ENCODE measurements at regions not wholly inside any gene's neighbourhood (a gene's known extent, or its start where the extent isn't known, plus 50 kb on each side); places are given as distances from the start of the nearest gene placed in this dataset.
"Not testable (repeated sequence)": the region's sequence is repeated elsewhere in the genome, so short reads cannot be mapped to it uniquely, and the experiment has no call there.

DNA sequence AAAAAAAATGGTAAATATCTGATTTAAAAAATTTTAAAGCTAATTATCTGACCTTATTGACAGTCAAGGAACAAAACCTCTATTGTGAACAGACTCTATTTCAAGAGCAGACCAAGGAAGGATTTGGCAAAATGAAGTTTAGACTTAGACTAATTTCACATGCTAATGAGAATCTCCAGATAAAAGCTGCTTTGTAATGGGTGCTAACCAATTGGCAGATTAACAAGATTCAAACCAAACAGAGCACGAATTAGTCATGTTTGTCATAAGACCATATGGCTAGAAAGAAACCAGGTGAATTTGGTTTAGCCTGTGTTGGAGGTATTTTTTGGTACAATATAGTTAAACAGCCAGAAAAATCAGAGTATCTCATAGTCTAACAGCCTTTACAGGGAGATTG, 429.1 kb upstream of the NFE2L3 start:
- DNase-seq = no peak

DNA sequence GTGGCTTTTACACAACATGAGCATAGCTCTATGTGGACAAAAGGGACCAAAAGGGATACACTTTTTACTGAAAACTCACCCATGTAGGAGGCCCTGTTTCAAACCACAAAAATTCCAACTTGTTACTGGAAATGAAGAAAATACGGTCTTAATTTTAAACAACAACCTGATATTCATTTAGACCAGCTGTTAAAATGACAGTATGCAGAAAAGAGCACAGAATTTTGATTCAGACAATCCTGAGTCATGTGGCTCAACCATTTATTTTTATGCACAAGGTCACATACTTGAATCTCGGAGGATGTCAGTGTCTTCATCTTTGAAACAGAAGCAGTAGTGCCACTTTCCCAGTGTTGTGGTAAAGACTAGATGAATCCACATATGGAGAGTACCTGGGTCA, 426.5 kb upstream of the NFE2L3 start:
- no peak for DNase-seq

DNA sequence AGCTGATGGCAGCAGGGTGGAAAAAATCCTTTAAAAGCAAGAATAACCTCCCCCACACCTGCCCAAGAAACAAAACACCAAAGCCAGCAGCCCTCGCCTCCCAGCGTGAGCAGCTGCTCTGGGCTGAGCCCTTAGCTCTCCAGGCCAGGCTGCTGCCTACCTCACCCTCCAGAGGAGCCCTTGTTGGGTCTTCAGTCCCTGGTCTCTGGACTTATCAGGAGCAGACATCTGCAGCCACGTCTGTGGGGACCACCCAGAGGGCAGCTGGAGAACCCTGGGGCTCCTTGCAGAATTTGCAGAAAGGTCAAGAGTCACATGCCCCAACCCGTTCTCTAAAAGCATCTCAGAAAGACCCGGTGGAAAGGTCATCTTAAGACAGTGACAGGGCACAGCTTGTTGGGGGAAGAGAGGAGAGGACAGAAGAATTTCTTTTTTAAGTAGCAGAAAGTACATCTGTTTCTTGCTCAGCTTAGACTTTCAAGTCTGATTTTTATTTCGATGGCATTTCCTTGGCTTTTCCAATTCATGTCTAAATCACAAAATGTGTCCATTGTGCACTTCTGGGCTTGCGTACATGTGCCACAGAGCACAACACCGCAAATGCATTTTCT, 425.7 kb upstream of the NFE2L3 start:
- no peak for DNase-seq

DNA sequence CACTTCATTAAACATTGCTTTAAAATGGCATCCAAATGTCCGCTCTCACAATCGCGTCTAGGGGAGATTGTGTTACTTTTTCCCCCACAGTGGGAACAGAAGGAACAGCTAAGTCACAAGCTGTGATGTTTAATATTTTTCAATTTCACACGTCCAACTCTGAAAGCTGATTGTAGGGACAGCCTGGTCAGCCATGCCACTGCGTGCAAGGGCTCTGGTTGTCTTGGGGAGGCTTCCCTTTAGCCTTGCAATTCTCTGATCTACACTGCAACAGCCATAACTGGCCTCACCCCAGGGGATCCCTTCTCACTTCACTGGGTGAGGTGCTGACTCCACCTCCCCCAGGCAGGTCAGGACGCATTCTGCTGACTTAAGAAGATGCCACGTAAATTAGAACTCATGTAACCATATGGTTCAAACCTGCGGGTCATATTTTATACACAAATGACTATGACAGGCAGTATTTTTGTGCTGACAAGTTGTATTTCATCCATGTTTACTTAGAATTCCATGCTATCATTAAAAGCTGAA, 425.2 kb upstream of the NFE2L3 start:
- DNase-seq = no peak

DNA sequence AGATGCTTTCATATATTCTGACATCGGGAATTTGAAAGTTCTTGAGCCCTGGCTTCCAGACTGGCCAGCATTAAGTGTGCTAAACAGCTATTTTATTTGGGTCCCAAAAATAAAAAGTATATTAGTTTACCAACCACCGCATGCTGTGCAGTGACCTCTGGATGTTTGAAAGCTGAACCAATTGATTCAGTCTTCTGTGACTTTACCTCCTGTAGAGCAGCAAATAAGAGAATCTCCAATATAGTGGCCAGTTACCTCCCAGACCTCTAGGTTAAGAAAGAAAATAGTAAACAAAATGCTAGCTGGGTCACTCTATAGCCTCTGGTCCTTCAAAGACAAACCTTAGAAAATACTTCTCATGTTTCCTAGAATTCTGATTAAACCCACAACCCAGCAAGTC, 424.6 kb upstream of the NFE2L3 start:
- DNase-seq = no peak

DNA sequence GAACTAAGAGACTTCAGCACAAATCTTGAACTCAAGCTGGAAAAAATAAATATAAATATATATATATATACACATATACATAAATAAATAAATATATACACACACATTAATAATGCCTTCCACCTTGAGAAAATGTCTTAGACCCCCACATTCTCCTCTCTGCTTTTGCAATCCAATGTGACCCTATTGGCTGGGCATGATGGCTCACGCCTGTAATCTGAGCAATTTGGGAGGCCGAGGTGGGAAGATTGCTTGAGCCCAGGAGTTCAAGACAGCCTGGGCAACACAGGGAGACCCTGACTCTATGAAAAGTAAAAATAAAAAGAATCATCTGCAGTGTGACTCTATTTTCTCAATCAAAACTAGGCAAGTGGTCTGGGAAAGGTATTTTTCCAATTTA, 424.1 kb upstream of the NFE2L3 start:
- DNase-seq = no peak

DNA sequence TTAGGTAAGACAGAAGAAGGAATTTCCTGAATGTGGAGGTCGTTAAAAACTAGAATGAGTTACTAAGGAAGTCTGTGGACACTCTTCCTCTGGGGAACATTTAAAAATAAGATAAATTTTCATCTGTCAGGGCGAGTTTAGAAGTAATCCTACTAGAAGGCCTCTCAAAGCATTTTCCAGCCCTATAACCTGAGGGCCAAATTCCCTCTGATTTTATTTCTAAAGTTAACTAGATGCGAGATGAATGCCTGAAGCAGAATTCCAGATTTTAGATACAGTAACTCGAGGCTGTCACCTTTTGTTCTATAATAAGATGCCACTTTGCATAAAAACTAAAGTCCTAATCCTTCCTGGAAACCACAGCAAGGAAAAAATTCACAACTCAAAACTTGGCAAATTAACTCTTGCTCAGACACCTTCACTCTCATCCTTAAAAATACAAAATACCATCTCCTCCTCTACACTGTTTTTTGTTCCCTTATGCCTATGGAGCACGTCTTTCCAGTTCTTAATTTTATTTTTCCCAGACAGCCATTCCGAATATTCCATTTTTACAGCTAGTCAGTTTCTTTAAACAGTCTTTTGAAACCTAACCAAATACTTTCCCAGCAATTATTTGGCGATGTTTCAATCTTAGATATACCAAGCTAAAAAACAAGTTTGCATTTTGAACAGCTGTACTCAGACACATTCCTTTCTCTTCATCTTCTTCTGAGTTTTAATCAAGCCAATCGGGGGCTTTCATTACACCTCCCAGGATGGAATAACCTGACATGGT, 420.7 kb upstream of the NFE2L3 start:
- DNase-seq = no peak

DNA sequence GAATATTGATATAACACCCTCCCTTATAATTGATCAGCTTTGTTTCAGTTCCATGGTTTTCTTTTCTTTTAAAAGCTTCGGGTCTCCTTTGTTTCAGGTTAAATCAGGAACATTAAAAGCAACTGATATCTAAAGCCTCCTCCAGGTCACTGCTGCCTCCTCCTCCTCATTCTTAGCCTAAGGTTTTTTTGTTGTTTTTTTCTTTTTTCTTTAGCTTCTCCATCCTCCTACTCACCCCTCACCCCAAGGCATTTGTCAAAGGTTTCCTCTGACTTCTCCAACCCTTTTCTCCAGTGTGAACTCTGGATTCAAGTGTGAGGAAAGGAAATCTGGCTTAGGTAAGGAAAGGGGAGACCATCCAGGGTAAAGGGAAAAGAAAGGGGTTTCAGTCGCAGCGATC, 420.2 kb upstream of the NFE2L3 start:
- DNase-seq = no peak

DNA sequence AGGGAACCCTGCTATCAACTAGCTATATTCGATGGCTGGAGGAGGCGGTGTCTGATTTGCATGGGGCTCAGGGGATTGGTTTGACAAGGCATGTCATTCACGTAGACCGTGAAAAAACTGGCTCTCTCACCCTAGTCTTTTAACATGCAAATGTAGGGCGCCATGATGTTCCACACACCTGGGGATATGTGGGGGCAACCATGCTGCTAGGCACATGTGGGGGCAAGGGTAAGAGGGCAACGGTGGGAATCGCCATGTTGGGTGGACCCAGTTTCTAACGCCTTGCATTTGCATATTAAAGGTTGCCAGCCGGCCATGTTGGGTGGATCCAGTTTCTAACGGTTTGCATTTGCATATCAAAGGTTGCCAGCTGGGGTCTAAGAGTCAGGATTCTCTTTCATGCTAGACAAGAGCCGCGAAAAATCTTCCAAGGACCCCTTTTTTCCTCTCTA, 419.2 kb upstream of the NFE2L3 start:
- DNase-seq = no peak

DNA sequence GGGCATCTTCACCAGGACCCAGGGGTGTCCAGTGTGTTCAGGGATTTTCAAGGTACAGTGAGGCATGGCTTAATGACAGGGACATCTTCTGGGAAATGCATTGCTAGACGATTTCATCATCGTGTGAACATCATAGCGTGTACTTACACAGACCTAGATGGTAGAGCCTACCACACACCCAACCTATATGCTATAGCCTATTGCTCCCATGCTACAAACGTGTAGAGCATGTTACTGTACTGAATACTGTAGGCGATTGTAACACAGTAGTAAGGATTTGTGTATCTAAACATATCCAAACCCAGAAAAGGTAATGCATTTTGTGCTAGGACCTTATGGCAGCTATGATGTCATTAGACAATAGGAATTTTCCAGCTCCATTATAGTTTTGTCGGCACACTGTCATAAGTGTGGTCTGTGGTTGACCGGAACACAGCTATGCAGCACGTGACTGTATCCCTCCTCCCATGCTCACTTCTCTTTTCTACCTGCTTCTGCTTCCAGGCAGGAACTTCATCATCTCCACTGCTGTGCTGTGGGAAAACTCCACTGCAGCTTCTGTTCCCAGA, 416.2 kb upstream of the NFE2L3 start:
- no peak for DNase-seq

DNA sequence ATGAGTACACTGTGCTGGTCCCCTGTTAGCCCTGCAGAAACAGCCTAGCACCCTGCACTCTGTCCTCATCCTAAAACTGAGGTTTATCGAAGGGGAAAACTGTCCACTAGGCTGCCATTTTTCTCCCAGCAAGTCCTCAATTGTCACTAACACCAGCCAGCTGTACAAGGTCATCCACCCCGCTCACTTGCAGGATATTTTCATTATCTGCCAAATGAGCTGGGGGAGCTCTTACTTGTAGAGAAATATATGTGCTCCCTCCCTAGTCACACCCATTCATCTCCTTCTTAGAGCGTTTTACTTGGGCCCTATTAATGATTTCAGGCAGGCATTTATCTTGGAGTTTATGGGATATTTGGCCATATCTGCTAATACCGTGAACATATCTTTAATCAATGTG, 413.5 kb upstream of the NFE2L3 start:
- DNase-seq = no peak

DNA sequence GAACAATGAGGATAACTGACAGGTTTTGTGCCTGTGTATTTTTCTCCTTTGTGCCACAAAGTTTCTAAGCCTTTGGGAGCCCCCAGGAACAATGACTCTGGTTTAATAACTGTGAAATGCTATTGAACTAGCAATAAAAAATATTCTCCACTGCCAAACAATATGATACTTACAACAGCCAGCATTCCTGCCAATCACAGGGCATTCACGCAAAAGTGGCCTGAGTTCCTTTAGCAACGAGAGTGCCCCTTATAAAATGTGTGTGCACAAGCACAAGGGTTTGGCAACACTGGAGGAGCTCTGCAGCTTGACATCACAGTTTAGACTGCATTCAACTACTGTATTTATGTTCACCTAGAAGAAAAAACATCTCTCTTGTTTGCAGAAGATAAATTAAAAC, 412.9 kb upstream of the NFE2L3 start:
- no peak for DNase-seq

DNA sequence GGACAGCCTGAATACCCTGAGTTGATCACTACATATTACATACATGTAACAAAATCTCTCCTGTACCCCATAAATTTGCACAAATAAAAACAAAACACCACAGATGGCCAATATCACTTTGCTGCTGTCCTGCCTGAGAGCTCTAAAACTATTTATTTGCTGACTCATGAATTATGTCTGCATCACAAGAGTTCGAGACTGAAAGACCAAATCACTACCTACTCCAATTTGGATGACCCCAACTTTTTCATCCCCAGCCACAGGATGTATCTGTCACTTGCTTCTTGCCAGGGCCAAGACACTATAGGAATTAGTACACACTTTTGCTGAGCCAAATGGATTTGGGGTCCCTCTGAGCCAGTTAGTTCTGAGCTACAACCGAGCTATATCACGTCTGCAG, 409.7 kb upstream of the NFE2L3 start:
- DNase-seq = no peak

DNA sequence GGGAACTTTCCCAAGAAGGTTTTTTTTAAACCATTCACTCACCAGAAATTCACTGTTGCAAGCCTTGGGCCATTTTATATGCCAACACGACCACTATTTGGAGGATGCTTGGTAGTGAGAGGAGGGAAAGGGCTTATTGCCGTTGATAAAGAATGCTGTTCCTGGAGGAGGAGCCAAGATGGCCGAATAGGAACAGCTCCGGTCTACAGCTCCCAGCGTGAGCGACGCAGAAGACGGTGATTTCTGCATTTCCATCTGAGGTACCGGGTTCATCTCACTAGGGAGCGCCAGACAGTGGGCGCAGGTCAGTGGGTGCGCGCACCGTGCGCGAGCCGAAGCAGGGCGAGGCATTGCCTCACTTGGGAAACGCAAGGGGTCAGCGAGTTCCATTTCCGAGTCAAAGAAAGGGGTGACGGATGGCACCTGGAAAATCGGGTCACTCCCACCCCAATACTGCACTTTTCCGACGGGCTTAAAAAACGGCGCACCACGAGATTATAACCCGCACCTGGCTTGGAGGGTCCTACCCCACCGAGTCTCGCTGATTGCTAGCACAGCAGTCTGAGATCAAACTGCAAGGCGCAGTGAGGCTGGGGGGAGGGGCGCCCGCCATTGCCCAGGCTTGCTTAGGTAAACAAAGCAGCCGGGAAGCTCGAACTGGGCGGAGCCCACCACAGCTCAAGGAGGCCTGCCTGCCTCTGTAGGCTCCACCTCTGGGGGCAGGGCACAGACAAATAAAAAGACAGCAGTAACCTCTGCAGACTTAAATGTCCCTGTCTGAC, 408.1 kb upstream of the NFE2L3 start:
- not testable (repeated sequence) for DNase-seq

DNA sequence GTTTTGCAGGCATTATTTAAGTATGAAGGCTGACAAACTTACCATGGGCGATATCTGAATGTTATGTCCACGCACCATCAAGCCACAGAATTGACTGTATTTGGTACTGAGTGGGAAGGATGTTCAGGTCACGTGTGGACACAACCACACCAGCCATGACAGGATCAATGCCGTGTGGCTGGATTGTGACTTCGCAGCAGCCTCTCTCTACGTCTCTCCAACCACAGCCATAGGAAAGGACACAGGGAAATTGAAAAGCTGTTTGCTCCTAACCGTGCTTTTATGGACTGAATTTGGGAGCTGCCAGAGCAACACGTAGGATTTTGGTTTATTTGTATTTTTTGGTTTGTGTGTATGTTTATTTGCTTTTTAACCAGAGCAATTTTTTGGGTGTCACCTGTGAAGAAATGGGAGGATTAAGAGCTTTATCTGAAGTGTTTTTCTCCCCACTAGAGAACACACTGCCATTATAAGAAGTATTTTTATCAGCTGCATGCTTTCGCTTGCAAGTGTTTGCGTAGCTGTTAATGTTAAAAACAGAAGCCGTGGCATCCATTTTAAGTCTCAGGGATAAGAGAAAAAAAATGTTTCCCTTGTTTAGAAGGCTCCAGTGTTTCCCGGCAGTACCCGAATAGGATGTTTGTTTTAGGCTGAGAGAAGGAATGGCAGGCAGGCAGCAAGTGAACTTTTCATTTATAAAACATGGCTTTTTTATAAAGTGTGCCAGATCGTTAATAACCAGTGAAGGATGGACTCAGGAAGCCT, 401.1 kb upstream of the NFE2L3 start:
- DNase-seq = no peak

DNA sequence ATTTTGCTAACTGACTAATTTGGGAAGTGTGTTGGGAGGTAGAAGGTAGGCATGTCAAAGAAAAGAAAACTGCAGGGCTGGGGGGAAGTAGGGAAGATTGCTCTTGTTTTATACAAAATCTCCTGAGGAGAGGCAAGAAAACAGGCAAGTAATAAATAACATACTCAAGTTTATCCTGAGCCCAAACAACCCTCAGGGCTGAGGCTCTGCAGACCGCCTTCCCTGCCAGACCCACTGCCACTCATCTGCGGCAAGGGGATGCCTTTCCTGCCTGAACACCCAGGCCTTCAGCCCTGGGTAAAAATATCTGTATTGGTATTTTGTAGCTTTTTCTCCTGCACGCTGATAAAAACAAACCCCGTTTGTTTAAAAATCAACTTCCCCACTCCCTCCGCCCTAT, 399.8 kb upstream of the NFE2L3 start:
- DNase-seq = no peak

DNA sequence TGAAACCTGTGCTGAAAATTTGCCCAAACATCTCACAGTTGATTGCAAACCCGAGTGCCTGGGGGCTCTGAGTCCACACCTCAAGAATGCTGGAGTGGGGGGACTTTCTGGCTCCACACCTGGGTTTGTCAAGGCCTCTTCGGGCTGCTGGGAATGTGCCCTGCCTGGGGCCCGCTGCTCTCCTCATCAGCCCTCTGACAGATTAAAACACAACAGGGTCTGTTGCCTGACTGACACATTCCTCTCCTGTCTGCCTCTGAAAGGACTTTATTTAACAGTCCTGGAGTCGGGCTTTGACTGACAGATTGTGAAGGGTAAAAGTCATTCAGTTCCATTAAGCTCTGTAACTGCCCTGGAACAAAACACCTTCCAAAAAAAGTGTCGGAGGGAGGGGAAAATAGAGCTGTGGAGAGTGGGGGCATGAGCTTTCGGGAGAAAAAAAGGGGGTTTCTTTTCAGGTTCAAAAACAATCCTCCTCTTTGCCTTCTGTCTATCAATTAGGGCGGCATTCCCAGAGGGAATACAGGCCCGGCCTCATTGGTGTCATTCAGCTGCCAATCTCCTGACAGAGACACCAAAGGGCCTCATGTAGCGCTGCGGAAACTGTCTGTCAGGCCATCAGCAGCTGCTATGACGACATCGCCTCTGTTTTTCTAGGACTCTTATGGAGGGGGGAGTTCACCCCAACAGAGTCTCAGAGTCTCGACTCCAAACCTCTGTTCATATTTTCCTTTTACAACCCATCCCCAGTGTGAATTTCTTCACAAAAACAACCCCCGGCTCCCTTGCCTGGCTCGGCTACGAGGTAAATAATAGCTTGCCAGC, 398.8 kb upstream of the NFE2L3 start:
- no peak for DNase-seq

DNA sequence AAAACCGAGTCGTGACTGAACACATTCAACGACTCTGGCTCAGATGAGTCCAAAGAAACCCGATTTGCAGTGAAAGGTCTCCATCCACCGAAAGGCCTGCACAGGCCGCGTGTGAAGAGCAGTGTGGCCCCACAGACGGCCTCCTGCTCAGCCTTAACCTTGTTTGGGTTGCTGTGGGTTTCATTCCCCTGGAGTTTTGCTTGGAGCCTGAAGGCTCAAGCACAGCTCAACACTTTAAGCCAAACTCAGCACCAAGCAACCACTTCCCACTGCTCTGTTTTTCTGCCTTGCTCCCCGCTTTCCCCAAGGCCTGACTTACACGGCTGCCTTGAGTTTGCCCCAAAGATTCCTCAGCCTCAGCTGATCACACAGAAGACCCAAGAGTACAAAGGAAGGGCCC, 398.2 kb upstream of the NFE2L3 start:
- no peak for DNase-seq

DNA sequence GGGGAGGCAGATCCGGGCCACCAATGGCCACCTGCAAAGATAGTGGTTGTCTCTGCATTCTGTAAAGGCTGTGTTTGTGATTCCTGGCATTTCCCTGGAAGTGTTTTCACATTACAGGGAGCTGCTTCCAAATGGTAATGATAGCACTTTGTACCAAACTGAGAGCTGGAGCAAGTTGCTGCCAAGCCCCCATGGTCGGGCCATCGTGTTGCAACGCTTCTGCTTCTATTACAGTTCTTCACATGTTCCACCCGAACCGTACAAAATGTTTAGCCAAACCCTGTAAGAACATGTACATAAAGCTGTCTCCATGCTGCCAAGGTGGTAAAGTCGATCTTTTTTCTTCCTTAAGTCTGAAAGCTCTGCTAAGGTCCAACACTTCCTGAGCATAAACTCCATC, 397.7 kb upstream of the NFE2L3 start:
- DNase-seq = no peak

DNA sequence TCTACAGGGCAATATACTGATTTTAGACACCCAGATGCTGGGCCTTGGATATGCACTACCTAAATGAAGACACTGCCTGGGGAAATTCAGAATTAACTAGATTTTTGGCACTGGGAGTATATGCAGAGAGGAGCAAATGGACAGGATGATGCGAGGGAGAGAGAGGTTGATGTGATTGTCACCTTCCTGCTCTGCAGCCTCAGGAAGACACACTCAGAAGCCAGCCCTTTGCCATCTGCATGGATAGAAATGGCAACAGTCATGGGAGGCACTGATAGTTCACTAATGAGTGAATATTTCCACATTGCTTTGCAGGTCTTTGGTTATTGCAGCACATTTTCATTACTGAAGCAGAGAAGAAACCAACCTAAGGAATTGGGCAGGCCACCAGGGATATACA, 397.2 kb upstream of the NFE2L3 start:
- no peak for DNase-seq

DNA sequence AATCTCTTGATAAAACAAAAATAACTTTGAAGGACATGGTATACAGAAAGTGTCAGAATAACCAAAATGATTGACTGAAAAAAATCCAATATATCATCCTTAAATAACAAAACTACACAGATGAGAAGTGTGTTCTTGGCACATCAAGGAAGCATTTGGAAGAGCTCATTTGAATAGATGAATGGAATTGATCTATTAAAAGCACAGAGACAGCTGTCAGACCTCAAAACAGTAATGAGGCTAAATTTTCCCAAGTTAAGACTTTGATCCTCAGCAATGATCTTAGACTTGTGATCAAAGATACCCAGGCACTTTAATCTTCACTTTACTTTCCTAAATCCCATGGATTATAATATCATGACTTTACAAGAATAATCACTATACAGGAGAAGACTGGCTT, 395.4 kb upstream of the NFE2L3 start:
- no peak for DNase-seq

DNA sequence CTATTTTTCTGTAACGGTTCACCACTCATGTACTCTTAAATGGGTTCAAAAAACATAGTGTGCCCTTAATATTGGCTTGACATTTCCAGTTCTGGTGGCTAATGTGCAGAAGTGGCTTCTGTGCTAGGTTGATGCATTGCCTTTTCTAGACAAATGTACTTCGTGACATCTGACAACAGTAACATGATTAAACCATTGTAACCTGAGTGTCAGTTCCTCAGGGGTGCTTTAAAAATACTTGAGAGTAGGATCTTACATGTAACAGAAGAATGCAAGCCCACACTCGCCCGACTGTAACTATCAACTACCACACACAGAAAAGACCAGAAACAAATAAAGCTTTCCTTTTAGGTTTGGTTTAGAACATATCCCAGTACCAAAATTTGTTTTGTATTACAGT, 393.4 kb upstream of the NFE2L3 start:
- no peak for DNase-seq

Data from central memory CD4-positive, alpha-beta T cell (primary cell).